ENCODE measurements at regions not wholly inside any gene's neighbourhood (a gene's known extent, or its start where the extent isn't known, plus 50 kb on each side); places are given as distances from the start of the nearest gene placed in this dataset.
A peak's percentile ranks its signal among the peaks of the same experiment; 100 is the strongest.

DNA sequence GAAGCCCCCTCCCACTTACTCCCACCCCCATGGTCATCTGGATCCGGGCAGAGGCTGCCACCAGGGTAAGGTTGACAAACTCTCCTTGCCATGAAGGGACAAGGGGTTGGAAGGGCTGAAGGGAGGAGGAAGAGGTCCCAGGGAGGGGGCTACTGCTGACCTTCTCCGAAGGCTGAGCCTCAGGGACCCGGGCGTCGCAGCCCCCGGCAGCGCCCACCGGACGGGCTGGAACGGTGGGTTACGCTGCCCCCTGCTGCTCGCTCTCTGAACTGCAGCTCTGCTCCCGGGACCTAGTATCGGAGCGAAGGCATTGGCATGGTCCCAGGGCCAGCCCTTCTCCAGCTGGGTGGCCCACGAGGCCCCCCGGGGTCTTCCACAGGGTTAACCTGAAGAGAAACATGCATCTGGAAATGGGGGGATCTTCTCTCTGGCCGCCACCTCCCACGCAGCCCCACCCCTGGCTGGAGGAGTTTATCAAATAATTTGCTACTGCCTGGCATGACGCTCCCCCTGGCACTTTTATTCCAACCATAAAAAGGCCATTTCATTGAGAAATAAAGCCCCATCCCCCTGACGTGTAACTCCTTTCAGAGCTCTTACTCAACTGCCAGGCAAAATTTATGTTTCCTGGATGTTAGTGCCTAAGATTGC, 70.4 kb upstream of the TARDBP start:
- ATAC-seq (peak in 2 of 8 donors; percentile 31 to 55), DNase-seq (peak; percentile 40 to 65)
- intact Hi-C loops (cut with DNase I): loop anchor here in 5 of 10 donors (5.0 to 10.0 kb wide), 4 partner anchors 427 to 447 kb away; no protein-coding TSS in a partner anchor

DNA sequence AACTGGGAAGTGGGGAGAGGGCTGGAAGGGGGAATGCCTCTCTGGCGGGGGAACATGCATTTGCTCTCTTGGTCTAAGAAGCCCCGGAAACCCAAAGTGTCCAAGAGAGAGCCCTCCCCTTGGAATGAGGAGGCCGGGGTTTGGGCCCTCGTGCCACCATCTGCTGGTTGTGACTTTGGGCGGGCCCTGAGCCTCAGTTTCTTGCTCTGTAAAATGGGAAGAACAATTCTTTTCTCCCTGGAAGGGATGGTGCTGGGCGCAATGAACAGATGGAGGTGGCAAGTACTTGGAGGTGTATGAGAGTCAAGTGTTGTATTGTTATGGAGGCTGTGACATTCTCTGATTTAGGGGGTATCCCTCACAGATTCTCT, 69.9 kb upstream of the TARDBP start:
- no peak overlapping the region for H3K27ac ChIP-seq
- DNase-seq (no peak), ATAC-seq (no peak)
- H3K9me3 ChIP-seq: no peaks in the 10 kb centered on the region
- peaks cover 5 to 32% (median 17%) of the 10 kb centered on the region in 9 donors for H3K4me1 ChIP-seq
- H3K4me3 ChIP-seq: no peak overlapping the region
- no peaks in the 10 kb centered on the region for H3K36me3 ChIP-seq
- 83 to 91% methylated on average over 6 of the region's 6 CpGs for WGBS, 2 donors
- TF ChIP-seq CTCF (IDR thresholded peaks at IDR 0.05): no peak
- intact Hi-C loops (cut with DNase I): loop anchor here in 5 of 10 donors (5.0 to 10.0 kb wide), 4 partner anchors 428 to 448 kb away; no protein-coding TSS in a partner anchor
- peaks cover 0 to 26% (median 0%) of the 10 kb centered on the region in 7 donors for H3K27me3 ChIP-seq

More for the DNA sequence above, 70.4 kb upstream of the TARDBP start:
- Histone ChIP-seq H3K4me3 (no peak overlapping the region), H3K4me1 (peaks cover 5 to 32% (median 17%) of the 10 kb centered on the region in 9 donors), H3K27me3 (peaks cover 0 to 26% (median 0%) of the 10 kb centered on the region in 7 donors), H3K9me3 (no peaks in the 10 kb centered on the region), H3K27ac (no peak overlapping the region), H3K36me3 (no peaks in the 10 kb centered on the region)
- 7 to 10% methylated on average over 21 of the region's 21 CpGs for WGBS, 2 donors
- peak; percentile 74 to 96 (median 89) for TF ChIP-seq CTCF (IDR thresholded peaks at IDR 0.05)

DNA sequence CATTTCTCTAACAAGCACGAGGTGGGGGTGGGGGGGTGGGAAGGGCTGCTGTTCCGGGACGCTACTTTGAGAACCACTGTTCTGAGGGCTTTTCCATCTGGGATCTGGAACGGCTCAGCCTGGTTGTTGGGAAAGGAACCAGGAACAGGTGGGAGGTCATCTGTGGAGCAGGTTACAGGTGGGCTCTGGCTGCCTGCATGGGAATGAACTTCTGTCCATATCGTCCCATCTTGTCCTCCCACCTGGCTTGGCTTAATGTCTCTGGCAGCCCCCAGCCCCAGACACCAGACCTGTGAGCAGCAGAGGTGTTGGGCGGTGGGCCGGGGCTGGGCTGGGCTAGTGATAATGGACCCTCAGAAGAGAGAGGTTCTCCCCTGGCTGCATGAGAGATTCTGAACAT, 69.4 kb upstream of the TARDBP start:
- 70 to 80% methylated on average over 7 of the region's 7 CpGs for WGBS, 2 donors
- no peak for TF ChIP-seq CTCF (IDR thresholded peaks at IDR 0.05)
- H3K4me3 ChIP-seq: no peak overlapping the region
- intact Hi-C loops (cut with DNase I): loop anchor here in 5 of 10 donors (5.0 to 10.0 kb wide), 4 partner anchors 428 to 448 kb away; no protein-coding TSS in a partner anchor
- no peaks in the 10 kb centered on the region for H3K9me3 ChIP-seq
- DNase-seq (no peak), ATAC-seq (no peak)
- peaks cover 0 to 26% (median 0%) of the 10 kb centered on the region in 7 donors for H3K27me3 ChIP-seq
- no peaks in the 10 kb centered on the region for H3K36me3 ChIP-seq
- no peak overlapping the region for H3K27ac ChIP-seq
- H3K4me1 ChIP-seq: peaks cover 5 to 32% (median 17%) of the 10 kb centered on the region in 9 donors

DNA sequence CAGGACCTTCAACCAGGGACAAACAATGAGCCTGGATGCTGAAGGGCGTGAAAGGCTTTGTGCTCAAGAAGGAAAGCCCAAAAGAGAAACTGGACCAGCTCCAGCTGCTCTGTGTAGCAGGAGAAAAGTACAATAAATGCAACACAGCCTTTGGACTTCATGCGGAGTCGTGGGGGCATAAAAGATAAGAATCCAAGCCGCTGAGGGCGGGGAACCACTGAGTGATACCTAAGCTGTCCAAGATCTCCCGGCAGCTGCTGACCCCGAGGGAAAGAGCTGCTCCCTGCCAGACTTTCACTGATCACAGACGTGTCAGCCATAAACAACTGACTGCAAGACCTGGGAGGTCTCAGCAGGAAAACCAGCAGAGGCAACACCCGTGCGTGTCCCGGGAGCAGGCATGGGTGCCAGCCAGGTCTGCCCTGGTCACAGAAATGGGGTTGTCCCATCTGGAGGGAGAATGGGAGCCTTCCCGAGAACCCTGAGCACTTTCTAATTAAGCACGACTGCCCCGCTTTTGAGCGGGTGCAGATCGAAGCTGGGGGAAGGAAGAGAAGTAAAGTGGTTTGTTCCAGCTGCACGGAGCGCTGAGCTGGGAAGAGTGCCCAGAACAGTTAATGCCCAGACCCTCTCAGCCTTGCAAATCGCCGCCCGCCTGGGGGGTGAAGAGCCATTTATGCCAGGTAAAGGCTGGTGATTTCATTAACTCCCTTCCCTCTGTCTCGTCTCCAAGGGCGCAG, 68.3 kb upstream of the TARDBP start:
- H3K4me3 ChIP-seq: peak overlapping the region in 9 of 10 donors; percentile 10 to 48 (median 41)
- 7 to 8% methylated on average over 23 of the region's 23 CpGs for WGBS, 2 donors
- TF ChIP-seq CTCF (IDR thresholded peaks at IDR 0.05): no peak
- H3K36me3 ChIP-seq: no peaks in the 10 kb centered on the region
- H3K4me1 ChIP-seq: peaks cover 5 to 32% (median 17%) of the 10 kb centered on the region in 9 donors
- DNase-seq (peak in 1 of 2 donors; percentile 42), ATAC-seq (peak in 7 of 8 donors; percentile 18 to 51 (median 36))
- no peak overlapping the region for H3K27ac ChIP-seq
- intact Hi-C loops (cut with DNase I): loop anchor here in 5 of 10 donors (5.0 to 10.0 kb wide), 4 partner anchors 429 to 449 kb away; no protein-coding TSS in a partner anchor
- peaks cover 0 to 26% (median 0%) of the 10 kb centered on the region in 7 donors for H3K27me3 ChIP-seq
- no peaks in the 10 kb centered on the region for H3K9me3 ChIP-seq
